HL-60 (cell line): ENCODE measurements at regions not wholly inside any gene's neighbourhood (a gene's known extent, or its start where the extent isn't known, plus 50 kb on each side); places are given as distances from the start of the nearest gene placed in this dataset.

Experiments used
- GABPA ChIP-seq: IDR thresholded peaks from 2 replicates; pipeline ENCODE4 v1.6.1; 2012; ENCODE audit warnings: low read depth
- POLR2AphosphoS5 ChIP-seq: IDR thresholded peaks from 2 replicates; pipeline ENCODE4 v1.6.1; 2012; ENCODE audit warnings: low read depth
- TF ChIP-seq, protein P1 (sequence below): IDR thresholded peaks from one replicate; pipeline ENCODE4 v1.5.1; 2011; ENCODE audit warnings: low read length, control low read depth, inconsistent platforms; ENCODE audit not compliant: insufficient read depth

DNA sequence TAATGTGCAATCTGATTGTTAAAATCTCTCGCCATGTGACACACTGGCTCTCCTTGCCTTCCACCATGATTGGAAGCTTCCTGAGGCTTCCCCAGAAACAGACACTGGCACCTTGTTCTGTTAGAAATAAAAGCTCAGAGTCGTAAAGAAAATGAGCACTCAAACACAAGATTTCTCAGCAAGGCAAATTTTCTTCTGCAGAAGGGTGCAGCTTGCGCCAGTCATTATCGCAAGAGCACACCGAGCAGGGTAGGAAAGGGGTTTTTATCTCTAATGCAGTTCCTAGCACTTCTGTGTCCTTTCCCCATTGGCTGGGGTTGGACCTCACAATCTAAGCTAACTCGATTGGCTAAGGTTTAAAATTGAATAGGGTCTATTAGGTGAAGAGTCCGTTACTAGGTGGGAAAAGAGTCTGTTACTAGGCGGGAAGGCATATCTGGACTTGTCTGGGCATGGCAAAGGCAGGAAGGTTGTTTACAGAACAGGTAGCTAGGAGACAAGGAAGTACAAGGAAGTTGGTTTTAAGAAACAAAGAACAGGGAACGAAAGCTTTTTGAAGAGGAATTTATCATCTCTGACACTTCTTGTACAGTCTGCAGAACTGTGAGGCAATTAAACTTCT, 62.6 kb upstream of the BICD1 start:
- TF ChIP-seq, protein P1, sequence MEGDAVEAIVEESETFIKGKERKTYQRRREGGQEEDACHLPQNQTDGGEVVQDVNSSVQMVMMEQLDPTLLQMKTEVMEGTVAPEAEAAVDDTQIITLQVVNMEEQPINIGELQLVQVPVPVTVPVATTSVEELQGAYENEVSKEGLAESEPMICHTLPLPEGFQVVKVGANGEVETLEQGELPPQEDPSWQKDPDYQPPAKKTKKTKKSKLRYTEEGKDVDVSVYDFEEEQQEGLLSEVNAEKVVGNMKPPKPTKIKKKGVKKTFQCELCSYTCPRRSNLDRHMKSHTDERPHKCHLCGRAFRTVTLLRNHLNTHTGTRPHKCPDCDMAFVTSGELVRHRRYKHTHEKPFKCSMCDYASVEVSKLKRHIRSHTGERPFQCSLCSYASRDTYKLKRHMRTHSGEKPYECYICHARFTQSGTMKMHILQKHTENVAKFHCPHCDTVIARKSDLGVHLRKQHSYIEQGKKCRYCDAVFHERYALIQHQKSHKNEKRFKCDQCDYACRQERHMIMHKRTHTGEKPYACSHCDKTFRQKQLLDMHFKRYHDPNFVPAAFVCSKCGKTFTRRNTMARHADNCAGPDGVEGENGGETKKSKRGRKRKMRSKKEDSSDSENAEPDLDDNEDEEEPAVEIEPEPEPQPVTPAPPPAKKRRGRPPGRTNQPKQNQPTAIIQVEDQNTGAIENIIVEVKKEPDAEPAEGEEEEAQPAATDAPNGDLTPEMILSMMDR, result no peak
- TF ChIP-seq POLR2AphosphoS5 (no peak), GABPA (no peak)
